ENCODE measurements at regions not wholly inside any gene's neighbourhood (a gene's known extent, or its start where the extent isn't known, plus 50 kb on each side); places are given as distances from the start of the nearest gene placed in this dataset.

- DNase-seq (ENCODE audit: low read depth) = no peak
Measured at GRCh38 chr5:68482199-68482598, 266.6 kb downstream of the PIK3R1 start.

- DNase-seq (ENCODE audit: low read depth) = no peak
Measured at GRCh38 chr5:68484307-68485068, 268.9 kb downstream of the PIK3R1 start.

- DNase-seq (ENCODE audit: low read depth) = no peak
Measured at GRCh38 chr5:68489556-68489955, 274.0 kb downstream of the PIK3R1 start.

- no peak for DNase-seq (ENCODE audit: low read depth)
Measured at GRCh38 chr5:68490406-68490805, 274.9 kb downstream of the PIK3R1 start.

DNA sequence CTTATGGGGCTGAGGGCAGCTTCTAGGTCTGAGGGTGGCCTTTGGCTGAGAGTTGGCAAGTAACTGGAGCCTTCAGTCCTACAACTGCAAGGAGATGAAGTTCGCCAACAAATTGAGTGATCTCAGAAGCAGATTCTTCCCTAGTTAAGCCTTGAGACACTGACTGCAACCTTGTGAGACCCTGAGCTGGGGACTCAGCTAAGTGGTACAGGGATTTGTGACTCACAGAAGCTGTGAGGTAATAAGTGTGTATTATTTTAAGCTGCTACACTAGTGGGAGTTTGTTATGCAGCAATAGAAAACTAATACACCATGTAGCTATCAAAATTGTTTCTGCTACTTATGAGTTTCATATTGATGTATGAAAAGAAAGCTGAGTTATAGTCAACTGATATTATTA is 279.2 kb downstream of the PIK3R1 start:
- DNase-seq (ENCODE audit: low read depth) = no peak

GRCh38 chr5:68499987-68500386 is 284.4 kb downstream of the PIK3R1 start:
- no peak for DNase-seq (ENCODE audit: low read depth)

GRCh38 chr5:68500813-68501212 is 285.3 kb downstream of the PIK3R1 start:
- no peak for DNase-seq (ENCODE audit: low read depth)

- no peak for DNase-seq (ENCODE audit: low read depth)
Measured at GRCh38 chr5:68502531-68502930, 287.0 kb downstream of the PIK3R1 start.

DNA sequence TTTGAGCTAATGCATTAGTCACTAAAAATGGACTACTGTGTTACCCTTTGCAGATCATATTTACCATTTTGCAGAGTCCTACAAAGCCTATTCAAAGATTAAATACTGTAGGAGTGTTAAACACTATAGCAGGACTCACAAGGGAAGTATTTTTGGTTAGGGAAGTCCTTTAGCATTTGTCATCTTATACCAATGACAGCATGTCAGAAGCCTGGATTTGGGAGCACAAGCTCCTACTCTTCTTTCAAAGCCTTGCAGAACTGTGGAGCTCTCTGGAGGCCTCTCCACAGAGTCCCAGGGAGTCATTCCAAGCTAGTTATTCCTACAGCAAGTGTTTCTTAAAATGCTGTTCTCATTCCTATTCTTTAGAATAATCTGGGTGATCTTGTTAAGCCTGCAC is 288.8 kb downstream of the PIK3R1 start:
- DNase-seq (ENCODE audit: low read depth) = no peak

DNA sequence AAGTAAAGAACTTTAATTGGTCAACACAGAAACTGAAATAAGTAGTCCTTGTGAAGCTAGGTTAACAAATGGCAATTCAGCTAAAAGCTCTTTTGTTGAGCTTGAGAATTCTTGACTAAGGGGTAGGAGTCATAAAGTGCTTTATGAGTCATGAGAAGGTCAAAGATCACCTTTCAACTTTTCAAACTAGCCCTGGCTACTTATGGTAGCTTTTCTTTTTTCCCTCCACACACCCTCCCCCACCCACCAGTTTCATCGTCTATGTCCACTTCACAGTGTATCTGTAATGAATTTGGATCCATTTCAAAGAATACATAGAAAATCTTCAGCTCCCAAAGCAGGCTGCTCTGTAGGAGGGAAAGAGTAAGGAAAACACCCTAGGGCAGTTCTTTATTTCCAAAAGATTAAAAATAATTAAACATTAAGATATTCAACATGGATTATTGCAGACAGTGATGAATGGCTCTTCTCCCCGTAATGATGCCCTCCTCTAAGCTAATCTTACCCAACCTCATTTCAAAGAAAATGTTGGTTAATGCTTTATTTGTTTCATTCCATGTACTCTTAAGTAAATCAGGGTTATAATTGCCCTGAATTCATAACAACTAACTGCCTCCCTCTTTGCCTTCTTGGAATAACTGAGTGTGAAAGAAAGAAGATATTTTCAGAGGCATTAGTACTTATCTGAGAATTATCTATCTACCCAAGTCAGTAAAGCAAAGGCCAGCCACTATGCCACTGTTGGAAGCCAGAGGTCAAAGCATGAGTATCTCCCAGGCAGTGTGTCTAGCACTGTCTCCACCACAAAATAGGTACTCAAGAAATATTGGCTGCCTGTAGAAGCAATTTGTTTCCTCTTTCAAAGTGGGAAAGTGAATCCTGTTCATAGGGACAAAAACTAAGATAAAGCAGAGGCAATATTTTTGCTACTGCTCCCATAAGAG is 290.6 kb downstream of the PIK3R1 start:
- DNase-seq (ENCODE audit: low read depth) = no peak

GRCh38 chr5:68515514-68515913 is 300.0 kb downstream of the PIK3R1 start:
- DNase-seq (ENCODE audit: low read depth) = no peak

- no peak for DNase-seq (ENCODE audit: low read depth)
Measured at GRCh38 chr5:68518286-68518685, 302.7 kb downstream of the PIK3R1 start.

DNA sequence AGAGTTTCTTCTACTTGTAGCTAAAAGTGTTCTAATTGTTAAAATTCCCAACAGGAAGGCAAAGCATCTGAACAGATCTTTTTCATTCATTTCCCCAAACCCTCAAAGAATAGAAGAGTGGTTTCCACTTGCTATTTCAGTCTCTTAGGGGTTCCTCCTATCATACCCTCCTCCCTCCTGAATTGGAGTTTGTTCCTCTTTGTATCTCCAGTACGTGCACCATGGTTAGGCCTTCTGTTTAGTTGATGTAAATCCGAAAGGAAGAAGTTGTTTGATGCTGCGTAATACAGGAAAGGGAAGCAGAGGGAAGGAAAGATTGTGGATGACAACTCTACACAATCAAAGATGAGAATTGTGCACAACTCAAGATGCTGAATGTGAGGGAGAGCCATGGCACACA is 303.6 kb downstream of the PIK3R1 start:
- no peak for DNase-seq (ENCODE audit: low read depth)

DNA sequence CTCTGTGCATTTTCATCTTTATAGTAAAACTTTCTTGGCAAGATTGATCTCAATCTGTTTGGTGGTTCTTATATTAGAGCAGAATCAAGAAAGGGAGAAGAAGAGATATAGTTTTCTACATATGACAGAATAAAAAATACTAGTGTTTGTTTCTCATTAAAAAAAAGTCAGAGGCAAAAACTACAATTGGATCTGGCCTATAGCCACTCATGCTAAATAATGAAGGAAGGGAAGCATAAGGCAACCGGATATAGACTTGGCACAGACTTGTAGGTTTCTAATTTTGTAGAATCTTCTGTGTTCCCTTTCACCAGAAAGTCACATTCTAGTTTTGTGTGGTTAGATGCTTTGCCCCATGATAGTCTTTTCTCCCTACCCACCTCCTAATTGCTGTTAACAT is 306.2 kb downstream of the PIK3R1 start:
- no peak for DNase-seq (ENCODE audit: low read depth)

DNA sequence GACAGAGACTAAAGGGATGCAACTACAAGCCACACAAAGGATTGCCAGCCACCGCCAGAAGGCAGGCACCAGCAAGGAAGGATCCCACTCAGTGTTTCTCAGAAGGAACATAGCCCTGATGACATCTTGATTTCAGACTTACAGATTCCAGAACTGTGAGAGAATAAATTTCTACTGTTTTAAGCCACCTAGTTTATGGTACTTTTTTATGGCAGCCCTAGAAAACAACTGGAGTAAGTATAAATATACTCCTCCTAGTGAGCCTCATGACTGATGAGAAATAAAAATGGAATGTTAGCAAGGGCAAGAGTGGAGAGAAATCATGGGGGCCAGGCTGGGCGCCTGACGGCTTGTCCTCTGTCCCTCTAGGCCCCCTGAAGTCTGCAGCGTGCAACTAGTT is 307.3 kb downstream of the PIK3R1 start:
- no peak for DNase-seq (ENCODE audit: low read depth)

- DNase-seq (ENCODE audit: low read depth) = no peak
Measured at GRCh38 chr5:68528821-68529273, 313.3 kb downstream of the PIK3R1 start.

GRCh38 chr5:68529581-68529980 is 314.0 kb downstream of the PIK3R1 start:
- no peak for DNase-seq (ENCODE audit: low read depth)

- DNase-seq (ENCODE audit: low read depth) = no peak
Measured at GRCh38 chr5:68531970-68532369, 316.4 kb downstream of the PIK3R1 start.

- DNase-seq (ENCODE audit: low read depth) = no peak
Measured at GRCh38 chr5:68533051-68533450, 317.5 kb downstream of the PIK3R1 start.

DNA sequence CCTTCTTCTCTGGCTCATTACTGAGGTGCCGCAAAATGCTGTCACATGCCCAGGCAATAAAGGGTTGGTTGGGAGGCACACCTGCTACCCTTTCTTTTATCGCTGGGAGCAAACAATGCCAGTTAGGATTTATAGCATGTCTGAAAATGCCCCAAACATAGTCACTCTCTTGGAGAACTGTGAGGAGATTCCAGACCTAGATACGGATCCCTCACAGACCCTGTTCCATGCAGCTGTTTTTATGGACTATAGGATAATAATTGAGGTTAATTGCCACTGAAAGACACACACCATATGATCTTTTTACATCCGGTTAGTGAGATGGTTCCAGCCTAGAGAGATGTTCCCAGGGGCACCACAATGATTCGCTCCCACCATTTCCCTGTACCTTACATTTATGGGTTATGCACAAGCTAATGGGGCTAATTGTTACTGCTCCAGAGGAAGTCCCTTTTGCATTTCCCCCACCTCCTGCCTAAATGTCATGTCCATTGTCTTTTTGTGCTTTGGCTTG is 318.1 kb downstream of the PIK3R1 start:
- no peak for DNase-seq (ENCODE audit: low read depth)

DNA sequence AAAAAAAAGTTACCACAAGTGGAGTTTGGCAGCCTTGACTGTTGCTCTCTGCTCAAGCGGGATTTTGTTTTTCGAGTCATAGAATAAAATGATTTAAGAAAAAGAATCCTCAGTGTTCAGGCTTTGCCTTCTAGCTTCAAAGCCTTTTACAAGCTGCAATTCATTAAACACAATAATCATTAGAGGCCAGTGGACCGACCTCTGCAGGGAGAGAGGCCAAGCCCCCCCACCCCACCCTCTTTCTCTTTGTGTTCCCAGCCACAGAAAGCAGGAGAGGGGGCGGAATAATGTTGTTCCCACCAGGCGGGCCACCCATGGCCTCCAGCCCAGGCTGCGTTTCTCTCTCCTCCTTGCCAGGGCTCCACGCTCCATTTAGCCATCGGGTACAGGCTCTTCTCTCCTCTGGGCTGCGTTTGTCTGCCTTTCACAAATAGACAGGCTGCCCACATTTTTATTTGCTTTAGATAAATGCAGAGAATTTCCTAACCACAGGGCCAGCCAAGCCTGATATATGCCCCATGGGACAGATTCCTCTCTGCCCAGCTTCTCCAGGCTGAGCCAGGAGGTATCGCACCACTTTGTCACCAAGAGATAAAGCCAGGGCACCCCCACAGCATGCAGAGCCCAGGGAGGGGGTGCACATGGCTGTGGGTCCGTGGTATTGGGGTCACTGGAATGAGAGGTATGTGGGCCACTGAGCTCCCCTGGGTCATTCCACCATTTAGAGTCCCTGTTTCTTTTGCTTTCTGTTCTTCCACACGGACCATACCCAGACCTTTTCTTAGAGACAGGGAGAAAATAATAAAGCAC is 318.8 kb downstream of the PIK3R1 start:
- no peak for DNase-seq (ENCODE audit: low read depth)

GRCh38 chr5:68534956-68535520 is 319.5 kb downstream of the PIK3R1 start:
- DNase-seq (ENCODE audit: low read depth) = no peak

Data from stimulated activated CD8-positive, alpha-beta memory T cell treated with anti-CD3 and anti-CD28 coated beads, Interleukin-12 subunit alpha, Interleukin-12 subunit beta, amount 100 ng/mL, for 4 hours (primary cell).